OCI-LY1 (cell line): ENCODE measurements at regions not wholly inside any gene's neighbourhood (a gene's known extent, or its start where the extent isn't known, plus 50 kb on each side); places are given as distances from the start of the nearest gene placed in this dataset.
"Not testable (repeated sequence)": the region's sequence is repeated elsewhere in the genome, so short reads cannot be mapped to it uniquely, and the experiment has no call there.

Experiments used
- H2AFZ ChIP-seq: fragments of 200-600 bp; sonication (generic), shearing (Covaris generic); 2 replicates; pipeline ENCODE4 v1.6.0; 2014; ENCODE audit warnings: antibody characterized with exemption, mild to moderate bottlenecking, low read length
- H3F3A ChIP-seq: fragments of 200-600 bp; sonication (generic), shearing (Covaris generic); 2 replicates; pipeline ENCODE4 v1.6.0; 2014; ENCODE audit warnings: mild to moderate bottlenecking, antibody characterized with exemption, low read length, moderate library complexity; ENCODE audit not compliant: insufficient read depth
- H3K27ac ChIP-seq: fragments of 200-600 bp; sonication (generic); 2 replicates; pipeline ENCODE4 v1.5.1; 2014; ENCODE audit warnings: low read length, mixed run types, mild to moderate bottlenecking, low read depth; ENCODE audit not compliant: poor library complexity, severe bottlenecking
- H3K27me3 ChIP-seq: fragments of 200-600 bp; sonication (generic); 2 replicates; pipeline ENCODE4 v1.6.0; 2014; ENCODE audit warnings: antibody characterized with exemption, mild to moderate bottlenecking, low read length, moderate library complexity; ENCODE audit not compliant: insufficient read depth
- H3K36me3 ChIP-seq: fragments of 200-600 bp; sonication (generic); 2 replicates; pipeline ENCODE4 v1.6.1; 2014; ENCODE audit warnings: mild to moderate bottlenecking, antibody characterized with exemption, low read length, moderate library complexity, mixed read lengths; ENCODE audit not compliant: insufficient read depth
- H3K4me1 ChIP-seq: fragments of 200-600 bp; sonication (generic); 2 replicates; pipeline ENCODE4 v1.5.1; 2014; ENCODE audit warnings: mild to moderate bottlenecking, low read length, moderate library complexity; ENCODE audit not compliant: insufficient read depth, severe bottlenecking
- H3K4me2 ChIP-seq: fragments of 200-600 bp; sonication (generic), shearing (Covaris generic); 2 replicates; pipeline ENCODE4 v1.6.1; 2014; ENCODE audit warnings: low read length
- H3K4me3 ChIP-seq: fragments of 200-600 bp; sonication (generic); 2 replicates; pipeline ENCODE4 v1.5.1; 2014; ENCODE audit warnings: low read length, low read depth, mild to moderate bottlenecking, mixed read lengths; ENCODE audit not compliant: poor library complexity, severe bottlenecking
- H3K79me2 ChIP-seq: fragments of 200-600 bp; shearing (Covaris generic); 2 replicates; pipeline ENCODE4 v1.6.1; 2016; ENCODE audit warnings: mixed run types, low read length, mixed read lengths; ENCODE audit not compliant: insufficient read depth
- H3K9ac ChIP-seq: fragments of 200-600 bp; sonication (generic), shearing (Covaris generic); 2 replicates; pipeline ENCODE4 v1.6.1; 2014; ENCODE audit warnings: mild to moderate bottlenecking, low read length, mixed read lengths
- H3K9me2 ChIP-seq: fragments of 200-600 bp; sonication (generic), shearing (Covaris generic); 2 replicates; pipeline ENCODE4 v1.6.1; 2014; ENCODE audit warnings: low read depth, mild to moderate bottlenecking, low read length, mixed read lengths
- H3K9me3 ChIP-seq: fragments of 200-600 bp; shearing (Covaris generic); 2 replicates; pipeline ENCODE4 v1.6.1; 2014; ENCODE audit warnings: low read length, mixed read lengths
- H4K20me1 ChIP-seq: fragments of 200-600 bp; sonication (generic), shearing (Covaris generic); 2 replicates; pipeline ENCODE4 v1.6.0; 2016; ENCODE audit warnings: mild to moderate bottlenecking, low read length; ENCODE audit not compliant: insufficient read depth
- TF ChIP-seq, protein P1 (sequence below): fragments of 200-600 bp; sonication (generic), shearing (Covaris generic); IDR thresholded peaks from 2 replicates; pipeline ENCODE4 v1.5.1; 2017; ENCODE audit warnings: mild to moderate bottlenecking, antibody characterized with exemption, low read length, moderate library complexity, mixed read lengths

DNA sequence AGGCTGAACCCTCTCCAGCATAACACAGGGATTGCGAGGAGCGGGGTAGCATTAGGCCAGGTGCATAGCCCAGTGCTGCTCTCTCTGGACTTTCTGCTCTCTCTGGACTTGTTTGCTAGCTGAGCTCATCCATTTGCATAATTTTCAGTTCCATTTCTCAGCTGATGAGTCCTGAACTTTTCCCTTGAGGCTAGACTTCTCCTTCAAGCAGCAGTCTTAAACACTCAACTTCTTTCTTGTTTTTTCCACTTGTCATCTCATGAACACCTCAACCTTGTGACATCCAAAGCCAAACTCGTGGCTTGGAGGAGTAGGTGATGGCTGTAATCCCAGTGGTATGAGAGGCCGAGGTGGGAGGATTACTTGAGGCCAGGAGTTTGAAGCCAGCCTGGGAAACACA is 62.4 kb upstream of the EEF2KMT start:
- not testable (repeated sequence) for H3K9me2 ChIP-seq, H3K36me3 ChIP-seq, H3K9me3 ChIP-seq, H3K79me2 ChIP-seq, H3K9ac ChIP-seq, H3K27ac ChIP-seq, H3K4me3 ChIP-seq, H4K20me1 ChIP-seq, H3F3A ChIP-seq, H3K4me1 ChIP-seq, H2AFZ ChIP-seq, H3K27me3 ChIP-seq, H3K4me2 ChIP-seq

GRCh38 chr16:5159537-5159936 is 61.9 kb upstream of the EEF2KMT start:
- not testable (repeated sequence) for H3K4me3 ChIP-seq, H3K9me2 ChIP-seq, H3K27ac ChIP-seq, H3K79me2 ChIP-seq, H3K36me3 ChIP-seq, H4K20me1 ChIP-seq, H3K4me1 ChIP-seq, H3F3A ChIP-seq, H3K9me3 ChIP-seq, H3K4me2 ChIP-seq, H3K27me3 ChIP-seq, H3K9ac ChIP-seq, H2AFZ ChIP-seq

- Histone ChIP-seq H3K27me3 (no peaks in the 10 kb centered on the region), H4K20me1 (no peaks in the 10 kb centered on the region), H3F3A (no peaks in the 10 kb centered on the region), H3K9me3 (no peaks in the 10 kb centered on the region), H3K9ac (no peak overlapping the region), H2AFZ (no peak overlapping the region), H3K27ac (no peak overlapping the region), H3K4me3 (no peak overlapping the region), H3K4me1 (no peaks in the 10 kb centered on the region), H3K79me2 (no peaks in the 10 kb centered on the region), H3K4me2 (no peak overlapping the region), H3K9me2 (no peaks in the 10 kb centered on the region), H3K36me3 (no peaks in the 10 kb centered on the region)
- TF ChIP-seq, protein P1, sequence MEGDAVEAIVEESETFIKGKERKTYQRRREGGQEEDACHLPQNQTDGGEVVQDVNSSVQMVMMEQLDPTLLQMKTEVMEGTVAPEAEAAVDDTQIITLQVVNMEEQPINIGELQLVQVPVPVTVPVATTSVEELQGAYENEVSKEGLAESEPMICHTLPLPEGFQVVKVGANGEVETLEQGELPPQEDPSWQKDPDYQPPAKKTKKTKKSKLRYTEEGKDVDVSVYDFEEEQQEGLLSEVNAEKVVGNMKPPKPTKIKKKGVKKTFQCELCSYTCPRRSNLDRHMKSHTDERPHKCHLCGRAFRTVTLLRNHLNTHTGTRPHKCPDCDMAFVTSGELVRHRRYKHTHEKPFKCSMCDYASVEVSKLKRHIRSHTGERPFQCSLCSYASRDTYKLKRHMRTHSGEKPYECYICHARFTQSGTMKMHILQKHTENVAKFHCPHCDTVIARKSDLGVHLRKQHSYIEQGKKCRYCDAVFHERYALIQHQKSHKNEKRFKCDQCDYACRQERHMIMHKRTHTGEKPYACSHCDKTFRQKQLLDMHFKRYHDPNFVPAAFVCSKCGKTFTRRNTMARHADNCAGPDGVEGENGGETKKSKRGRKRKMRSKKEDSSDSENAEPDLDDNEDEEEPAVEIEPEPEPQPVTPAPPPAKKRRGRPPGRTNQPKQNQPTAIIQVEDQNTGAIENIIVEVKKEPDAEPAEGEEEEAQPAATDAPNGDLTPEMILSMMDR: no peak
These were observed 60.9 kb upstream of the EEF2KMT start for GRCh38 chr16:5158494-5158893.

DNA sequence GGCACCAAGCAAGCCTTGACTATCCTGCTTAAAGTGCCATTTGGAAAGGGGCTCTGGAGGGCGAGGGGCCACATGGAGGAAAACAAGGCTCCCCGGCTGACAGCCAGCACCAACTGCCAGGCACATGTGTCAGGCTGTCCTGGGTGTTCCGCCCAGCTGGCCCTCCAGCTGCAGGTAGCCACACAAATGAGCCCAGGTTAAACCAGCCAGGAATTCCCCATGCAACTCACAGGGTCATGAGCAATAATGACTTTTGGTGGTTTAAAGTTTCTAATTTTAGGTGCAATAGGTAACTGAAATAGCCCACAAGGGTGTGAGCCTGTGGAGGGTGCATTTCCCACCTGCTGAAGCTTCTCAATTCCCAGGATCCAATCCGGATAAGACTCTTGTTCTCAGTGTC is 58.9 kb upstream of the EEF2KMT start:
- not testable (repeated sequence) for H3K9ac ChIP-seq, H3K27ac ChIP-seq, H3K79me2 ChIP-seq, H3K27me3 ChIP-seq, H3K4me1 ChIP-seq, H2AFZ ChIP-seq, H3K36me3 ChIP-seq, H3F3A ChIP-seq, H3K9me2 ChIP-seq, H3K4me3 ChIP-seq, H3K4me2 ChIP-seq, H4K20me1 ChIP-seq, H3K9me3 ChIP-seq

DNA sequence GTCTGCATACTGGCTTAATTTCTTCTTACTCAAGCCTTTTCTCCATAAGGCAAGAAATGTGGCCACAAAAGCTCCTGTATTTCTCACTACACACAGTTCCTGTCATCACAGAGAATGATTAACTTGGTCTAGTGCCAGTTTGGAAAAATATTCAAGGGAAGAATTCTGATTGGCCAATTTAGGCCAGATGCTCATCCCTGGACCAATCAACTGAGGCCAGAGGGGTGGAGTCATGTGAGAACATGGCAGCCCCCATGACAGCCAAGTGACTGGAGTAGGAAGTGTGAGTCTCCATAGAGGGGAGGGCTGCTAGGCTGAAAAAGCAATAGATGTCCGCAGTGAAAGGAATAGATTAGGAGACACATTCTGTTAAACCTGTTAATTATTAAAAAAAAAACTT is 56.4 kb upstream of the EEF2KMT start:
- not testable (repeated sequence) for H4K20me1 ChIP-seq, H3K27ac ChIP-seq, H3K27me3 ChIP-seq, H3K9me2 ChIP-seq, H3K9me3 ChIP-seq, H3K79me2 ChIP-seq, H2AFZ ChIP-seq, H3K9ac ChIP-seq, H3K36me3 ChIP-seq, H3F3A ChIP-seq, H3K4me3 ChIP-seq, H3K4me2 ChIP-seq, H3K4me1 ChIP-seq

DNA sequence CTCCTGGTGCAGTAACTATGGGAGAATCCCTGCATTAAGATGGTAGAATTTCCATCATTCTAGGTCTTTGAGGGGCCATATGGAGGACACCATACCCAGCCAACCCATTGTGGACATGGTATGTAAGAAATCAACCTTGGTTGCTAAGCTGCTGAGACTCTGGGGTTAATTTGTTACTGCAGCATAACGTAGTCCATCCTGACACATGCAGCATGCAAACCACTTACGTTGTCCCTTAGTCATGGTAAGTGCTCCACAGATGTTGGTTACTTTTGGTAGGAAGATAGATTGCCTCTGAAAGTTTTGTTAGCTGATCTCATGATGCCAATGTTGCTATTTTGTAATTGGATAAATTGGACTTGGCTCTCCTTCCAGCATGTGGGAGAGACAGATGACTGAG is 53.8 kb upstream of the EEF2KMT start:
- not testable (repeated sequence) for H3K27me3 ChIP-seq, H3K27ac ChIP-seq, H3K9ac ChIP-seq, H3K4me1 ChIP-seq, H3K4me3 ChIP-seq, H3K9me2 ChIP-seq, H3K9me3 ChIP-seq, H3K79me2 ChIP-seq, H2AFZ ChIP-seq, H3K36me3 ChIP-seq, H3F3A ChIP-seq, H4K20me1 ChIP-seq, H3K4me2 ChIP-seq
